HG02885 (cell line): ENCODE measurements at regions not wholly inside any gene's neighbourhood (a gene's known extent, or its start where the extent isn't known, plus 50 kb on each side); places are given as distances from the start of the nearest gene placed in this dataset.
"Not testable (repeated sequence)": the region's sequence is repeated elsewhere in the genome, so short reads cannot be mapped to it uniquely, and the experiment has no call there.

Experiments used
- ATAC-seq: cut with Tn5 transposase; IDR thresholded peaks from one replicate; pipeline ENCODE4 v1.9.1; 2021; ENCODE audit warnings: mild to moderate bottlenecking; ENCODE audit not compliant: unreplicated experiment, poor library complexity

DNA sequence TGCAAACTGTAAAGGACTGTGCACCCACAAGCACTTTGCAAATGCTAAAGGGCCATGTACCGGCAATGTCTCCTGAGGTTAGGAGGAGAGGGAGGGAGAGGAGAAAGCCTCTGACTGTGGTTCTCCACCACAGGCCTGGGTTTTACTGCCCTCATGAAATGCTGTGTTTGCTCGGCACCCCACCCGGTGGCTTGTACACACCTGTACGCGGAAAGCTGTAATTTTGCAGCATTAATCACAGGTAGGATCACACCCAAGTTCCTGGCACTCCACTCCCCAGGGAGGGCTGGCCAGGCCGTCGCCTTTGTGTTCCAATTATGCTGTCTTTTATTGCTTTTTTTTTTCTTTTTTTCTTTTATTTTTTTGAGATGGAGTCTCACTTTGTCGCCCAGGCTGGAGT, 78.5 kb upstream of the MYL10 start:
- ATAC-seq, result no peak

DNA sequence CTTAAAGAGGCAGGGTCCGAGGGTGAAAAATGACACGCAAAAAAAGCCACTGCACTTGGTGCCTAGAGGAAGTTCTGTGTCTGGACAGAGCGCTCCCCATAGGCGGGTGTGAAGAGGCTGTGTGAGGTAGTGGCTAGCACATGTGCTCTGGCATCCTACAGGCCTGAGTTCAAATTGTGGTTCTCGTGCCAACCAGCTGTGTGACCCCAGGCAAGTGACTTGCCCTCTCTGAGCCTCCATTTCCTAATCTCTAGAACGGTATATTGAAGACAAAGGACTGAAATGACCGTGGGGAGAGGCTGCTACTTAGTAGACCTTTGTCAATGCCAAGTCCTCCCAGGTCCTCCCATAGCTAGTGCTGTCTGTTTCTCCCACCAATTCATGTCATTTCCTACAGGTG, 79.1 kb upstream of the MYL10 start:
- no peak for ATAC-seq

- no peak for ATAC-seq
Measured at GRCh38 chr7:101712652-101713051, 83.6 kb upstream of the MYL10 start.

GRCh38 chr7:101714097-101714496, 85.0 kb upstream of the MYL10 start:
- no peak for ATAC-seq

DNA sequence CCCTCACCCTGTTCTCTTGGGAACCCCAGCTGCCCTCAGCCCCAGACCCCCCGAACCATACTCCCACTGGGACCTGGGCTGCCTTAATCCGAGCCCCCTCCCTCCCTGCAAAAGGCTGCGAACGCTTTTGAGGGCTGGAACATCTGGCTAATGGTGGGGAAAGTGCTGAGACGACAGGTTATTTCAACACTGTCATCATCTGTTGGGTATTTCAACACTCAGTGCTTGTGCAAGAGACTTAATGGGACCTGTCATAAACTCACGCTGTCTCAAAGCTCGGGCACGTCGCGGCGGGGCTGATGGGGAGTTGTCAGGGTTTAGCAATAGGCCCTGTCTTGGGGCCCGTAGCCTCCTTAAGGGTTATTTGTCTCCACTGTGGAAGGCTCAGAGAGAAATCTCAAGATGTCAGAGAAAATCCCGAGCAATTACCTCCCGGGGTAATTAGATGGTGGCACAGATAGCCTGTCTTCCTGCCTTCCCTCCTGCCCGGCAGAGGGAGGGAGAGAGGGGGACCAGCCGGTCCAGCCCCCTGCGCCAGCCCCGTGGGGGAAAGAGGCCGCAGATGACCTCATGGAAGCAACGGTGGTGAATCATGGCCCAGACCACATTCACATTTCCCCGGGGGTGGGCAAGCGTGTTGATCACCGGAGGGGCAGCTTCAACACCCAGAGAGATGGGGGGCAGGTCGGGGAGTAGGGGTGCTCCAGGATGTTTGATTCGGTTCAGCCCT, 88.7 kb upstream of the MYL10 start:
- no peak for ATAC-seq

GRCh38 chr7:101718363-101719122, 89.4 kb upstream of the MYL10 start:
- ATAC-seq, result no peak

DNA sequence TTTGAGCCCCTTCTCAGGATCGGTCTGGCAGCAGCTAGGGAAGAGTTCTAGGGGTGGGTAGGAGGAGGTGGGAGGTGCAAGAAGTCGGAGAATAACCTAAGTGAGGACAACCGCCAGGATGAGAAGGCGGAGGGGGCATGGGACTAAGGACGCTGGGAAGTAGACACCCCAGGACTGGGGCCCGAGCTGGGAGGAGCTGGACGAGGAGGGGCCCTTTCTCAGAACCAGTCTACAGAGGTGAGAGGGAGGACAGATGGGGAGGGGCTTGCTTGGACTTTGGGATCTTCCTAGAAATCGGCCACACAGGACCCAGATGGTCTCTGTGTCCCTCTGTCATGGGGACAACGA, 90.0 kb upstream of the MYL10 start:
- ATAC-seq, result no peak

DNA sequence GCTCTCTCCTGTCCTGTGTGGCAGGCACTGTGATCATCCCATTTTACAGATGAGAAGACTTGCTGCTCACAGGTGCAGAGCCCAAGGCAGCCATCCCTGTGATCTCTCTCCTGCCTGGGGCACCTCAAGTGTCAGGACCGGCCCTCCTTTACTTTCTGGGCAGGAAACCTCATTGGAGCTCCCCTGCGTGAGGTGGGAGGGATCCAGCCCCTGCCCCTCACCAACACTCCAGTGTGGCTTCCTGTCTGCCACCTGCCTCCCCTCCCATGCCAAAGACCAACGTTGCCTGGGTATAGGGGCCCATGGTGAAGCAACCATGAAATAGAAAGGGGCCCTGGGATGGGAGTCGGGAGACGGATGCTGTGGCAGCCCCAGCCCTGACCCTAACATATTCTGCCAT, 91.2 kb upstream of the MYL10 start:
- ATAC-seq, result no peak

DNA sequence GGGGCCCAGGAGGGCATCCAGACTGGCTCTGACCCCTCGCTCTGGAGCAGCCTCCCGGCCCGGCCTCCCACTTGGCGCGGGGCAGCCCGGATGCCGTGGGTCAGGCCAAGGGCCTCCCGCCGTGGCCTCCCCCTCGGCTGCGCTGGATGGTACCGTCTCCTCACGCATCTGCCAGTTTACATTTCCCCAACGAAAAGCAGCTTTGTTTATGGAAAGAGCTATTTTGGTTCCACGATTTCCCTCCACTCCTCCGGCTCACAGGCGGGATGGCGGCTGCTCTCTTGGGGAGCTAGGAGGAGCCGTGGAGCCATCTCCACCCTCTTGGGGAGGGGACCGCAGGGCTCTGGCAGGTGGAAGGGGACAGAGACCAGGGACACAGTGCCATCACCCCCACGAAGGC, 93.2 kb upstream of the MYL10 start:
- ATAC-seq, result no peak

- no peak for ATAC-seq
Measured at GRCh38 chr7:101723835-101724234, 93.6 kb upstream of the CUX1 start.

GRCh38 chr7:101724957-101725356, 92.5 kb upstream of the CUX1 start:
- no peak for ATAC-seq

DNA sequence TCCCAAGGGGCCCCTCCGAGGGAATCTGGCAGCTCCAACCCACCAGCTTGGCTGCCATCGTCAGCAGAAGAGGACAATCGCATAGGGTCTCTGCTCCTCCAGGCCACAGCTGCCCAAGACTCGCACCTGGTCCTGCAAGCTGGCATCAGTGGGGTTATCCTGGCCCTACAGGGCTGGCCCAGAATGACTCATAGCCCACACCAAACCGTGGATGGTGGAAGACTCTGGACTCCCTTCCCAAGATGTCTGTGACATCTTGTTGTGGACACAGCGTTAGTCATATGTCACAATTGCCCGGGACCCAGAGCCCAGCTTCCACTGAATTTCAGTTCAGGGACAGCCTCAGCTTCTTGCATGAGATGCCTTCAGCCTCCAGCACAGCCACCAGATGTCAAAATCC, 91.5 kb upstream of the CUX1 start:
- no peak for ATAC-seq

DNA sequence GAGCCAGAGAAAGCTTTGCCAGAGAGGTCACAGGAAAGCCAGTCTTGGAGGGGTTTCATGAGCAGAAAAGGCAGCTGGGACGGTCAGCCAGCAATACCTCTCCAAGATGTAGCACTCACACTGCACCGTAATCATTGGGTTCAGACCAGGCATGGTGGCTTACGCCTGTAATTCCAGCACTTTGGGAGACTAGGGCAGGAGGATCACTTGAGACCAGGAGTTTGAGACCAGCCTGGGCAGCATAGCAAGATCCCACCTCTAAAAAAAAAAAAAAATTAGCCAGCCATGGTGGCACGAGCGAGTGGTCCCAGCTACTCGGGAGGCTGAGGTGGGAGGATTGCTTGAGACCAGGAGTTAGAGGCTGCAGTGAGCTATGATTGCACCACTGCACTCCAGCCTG, 90.2 kb upstream of the CUX1 start:
- no peak for ATAC-seq

DNA sequence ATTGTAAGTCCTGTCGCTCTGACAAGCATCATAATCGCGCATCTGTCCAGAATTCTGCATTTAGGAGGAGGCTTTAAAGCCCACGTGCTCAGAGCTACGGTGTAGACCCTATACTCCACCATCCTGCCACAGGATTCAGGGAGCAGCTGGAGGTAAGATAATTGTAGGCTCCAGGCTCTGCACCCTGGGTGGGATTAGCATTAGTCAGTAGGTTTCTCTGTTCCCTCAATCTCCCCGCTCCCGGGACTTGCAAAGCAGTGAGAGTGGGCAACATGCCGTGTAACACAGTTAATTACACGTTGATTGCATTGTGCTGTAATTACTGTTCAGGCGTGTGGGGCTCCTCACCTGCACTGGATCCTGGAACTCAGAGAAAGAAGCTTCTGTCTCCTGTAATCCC, 89.3 kb upstream of the CUX1 start:
- no peak for ATAC-seq

DNA sequence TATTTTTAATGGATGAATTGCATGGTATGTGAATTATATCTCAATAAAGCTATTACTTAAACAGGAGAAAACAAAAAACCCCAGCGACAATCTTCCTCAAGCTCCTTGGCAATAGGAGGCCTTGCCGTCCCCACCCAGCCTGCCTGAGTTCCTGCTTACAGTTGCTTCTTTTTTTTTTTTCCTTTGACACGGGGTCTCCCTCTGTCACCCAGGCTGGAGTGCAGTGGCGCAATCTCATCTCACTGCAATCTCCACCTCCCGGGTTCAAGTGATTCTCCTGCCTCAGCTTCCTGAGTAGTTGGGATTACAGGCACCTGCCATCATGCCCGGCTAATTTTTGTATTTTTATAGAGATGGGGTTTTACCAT, 88.6 kb upstream of the CUX1 start:
- ATAC-seq, result not testable (repeated sequence)

DNA sequence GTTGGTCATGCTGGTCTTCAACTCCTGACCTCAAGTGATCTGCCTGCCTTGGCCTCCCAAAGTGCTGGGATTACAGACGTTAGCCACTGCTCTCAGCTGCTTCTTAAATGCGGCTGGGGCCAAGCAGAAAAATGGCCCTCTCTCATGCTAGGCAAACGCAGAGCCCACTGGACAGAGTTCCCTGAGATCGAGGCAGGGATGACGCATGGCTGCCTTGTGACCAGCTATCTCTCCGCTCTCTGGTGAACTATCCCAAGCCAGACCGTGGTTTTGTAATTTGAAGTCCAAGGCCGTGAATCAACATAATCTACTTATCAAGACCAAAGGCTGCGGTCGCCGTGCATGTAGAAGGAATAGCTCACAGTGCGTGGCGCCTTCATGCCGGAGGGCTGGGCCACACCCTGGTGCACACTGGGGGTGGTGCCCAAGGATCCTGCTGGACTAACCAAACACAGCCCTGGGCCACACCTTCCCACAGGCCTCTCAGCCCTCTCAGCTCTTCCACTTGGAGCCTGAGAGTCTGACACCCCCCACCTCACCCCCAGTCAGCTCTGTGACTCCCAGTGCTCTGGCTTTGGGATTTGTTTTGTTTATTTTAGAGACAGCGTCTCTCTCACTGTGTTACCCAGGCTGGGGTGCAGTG, 88.1 kb upstream of the CUX1 start:
- ATAC-seq, result no peak

DNA sequence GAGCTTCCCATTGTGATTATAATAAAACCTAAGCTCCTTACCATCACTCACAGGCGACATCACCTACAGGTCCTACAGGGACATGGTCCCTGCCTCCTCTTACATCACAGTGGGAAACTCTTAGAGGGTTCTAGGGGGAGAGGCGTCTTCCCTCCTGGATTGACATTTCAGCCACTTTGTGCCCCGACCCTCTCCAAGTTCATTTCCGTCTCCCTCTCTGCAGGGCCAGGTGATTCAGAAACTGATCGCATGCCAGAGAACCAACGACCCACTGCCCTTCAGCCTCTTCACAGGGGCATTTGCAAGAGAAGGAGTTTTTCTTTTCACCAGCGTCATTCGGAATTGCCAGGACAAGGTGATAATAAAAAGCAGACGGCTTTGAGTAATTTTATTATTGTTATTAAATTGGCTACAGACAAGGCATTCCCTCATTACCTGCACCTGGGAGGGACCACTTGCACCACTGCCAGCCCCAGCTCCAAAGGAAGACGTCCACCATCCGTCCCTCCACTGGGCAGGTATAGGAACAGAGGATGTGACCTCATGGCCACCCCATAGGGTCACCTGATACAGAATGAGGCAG, 85.8 kb upstream of the CUX1 start:
- no peak for ATAC-seq

DNA sequence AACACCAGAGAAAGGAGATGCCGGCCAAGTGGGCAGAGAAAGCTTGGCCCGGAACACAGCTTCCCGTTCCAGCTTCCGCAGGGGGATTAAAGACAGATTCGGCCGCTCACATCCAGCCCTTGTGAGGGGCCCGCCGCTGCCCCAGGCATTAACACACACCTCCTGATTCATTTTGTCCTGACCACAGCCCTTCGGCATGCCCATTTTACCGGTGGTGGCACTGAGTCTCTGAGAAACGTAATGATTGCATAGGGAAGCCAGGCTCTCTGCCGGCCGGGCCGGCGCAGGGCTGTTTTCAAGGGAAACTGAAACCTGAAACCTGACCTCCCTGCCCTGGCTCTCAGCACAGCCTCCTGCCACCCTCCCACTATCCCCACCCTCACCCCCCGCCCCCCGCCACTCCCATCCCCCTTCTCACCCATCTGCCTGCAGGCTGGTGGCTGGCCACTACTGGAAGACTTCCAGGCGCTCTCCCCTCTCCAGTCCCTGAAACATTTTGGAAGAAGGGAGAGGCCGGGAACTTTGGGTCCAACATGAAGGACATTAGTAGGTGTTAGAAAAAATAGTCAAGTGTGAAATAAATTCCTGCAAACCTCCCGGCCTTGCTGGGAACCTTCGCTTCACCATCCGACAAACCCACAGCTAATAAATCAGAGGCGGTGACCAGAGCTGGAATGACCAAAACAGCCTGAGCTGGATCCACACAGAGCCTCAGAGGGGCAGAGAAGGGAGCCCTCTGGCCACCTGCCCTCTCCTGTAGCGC, 83.5 kb upstream of the CUX1 start:
- no peak for ATAC-seq

- no peak for ATAC-seq
Measured at GRCh38 chr7:101736084-101736483, 81.3 kb upstream of the CUX1 start.

- no peak for ATAC-seq
Measured at GRCh38 chr7:101739775-101740398, 77.5 kb upstream of the CUX1 start.
